Progenitor cell of endocrine pancreas (in vitro differentiated cells): ENCODE measurements at regions not wholly inside any gene's neighbourhood (a gene's known extent, or its start where the extent isn't known, plus 50 kb on each side); places are given as distances from the start of the nearest gene placed in this dataset.

Source experiments
- DNase-seq: peaks from one replicate; pipeline ENCODE4 v3.0.0; 2021; ENCODE audit warnings: low spot score; ENCODE audit not compliant: unreplicated experiment
- H3K27ac Mint-ChIP-seq: 2 replicates; pipeline ENCODE4 v1.8.0; 2021; ENCODE audit warnings: mild to moderate bottlenecking, moderate library complexity, mixed read lengths
- H3K27me3 Mint-ChIP-seq: 2 replicates; pipeline ENCODE4 v1.8.0; 2021; ENCODE audit warnings: mixed read lengths
- H3K36me3 Mint-ChIP-seq: 2 replicates; pipeline ENCODE4 v1.8.0; 2022; ENCODE audit warnings: mixed read lengths; ENCODE audit not compliant: insufficient read depth
- H3K4me1 Mint-ChIP-seq: 2 replicates; pipeline ENCODE4 v1.8.0; 2021; ENCODE audit warnings: low read depth, mixed read lengths
- H3K4me3 Mint-ChIP-seq: 2 replicates; pipeline ENCODE4 v1.8.0; 2021; ENCODE audit warnings: low read depth, mild to moderate bottlenecking, moderate library complexity, mixed read lengths
- H3K9me3 Mint-ChIP-seq: 2 replicates; pipeline ENCODE4 v1.8.0; 2021; ENCODE audit warnings: low read depth, mixed read lengths
- CTCF ChIP-seq: fragments of 200-600 bp; sonication (generic); IDR thresholded peaks from one replicate; pipeline ENCODE4 v1.5.0; 2021; ENCODE audit warnings: antibody characterized with exemption, mild to moderate bottlenecking; ENCODE audit not compliant: unreplicated experiment

- Mint-ChIP-seq H3K4me3 (no peak overlapping the region), H3K36me3 (no peaks in the 10 kb centered on the region), H3K9me3 (no peaks in the 10 kb centered on the region), H3K27ac (no peak overlapping the region), H3K4me1 (no peaks in the 10 kb centered on the region), H3K27me3 (peaks cover 11% of the 10 kb centered on the region)
- no peak for TF ChIP-seq CTCF
- DNase-seq = no peak
Measured at GRCh38 chr14:98513558-98513957, 758.4 kb downstream of the BCL11B start.

GRCh38 chr14:98514016-98514415 lies 758.0 kb downstream of the BCL11B start:
- no peak for TF ChIP-seq CTCF
- Mint-ChIP-seq H3K9me3 (no peaks in the 10 kb centered on the region), H3K4me1 (no peaks in the 10 kb centered on the region), H3K4me3 (no peak overlapping the region), H3K27me3 (peaks cover 11% of the 10 kb centered on the region), H3K27ac (no peak overlapping the region), H3K36me3 (no peaks in the 10 kb centered on the region)
- no peak for DNase-seq

- H3K36me3 Mint-ChIP-seq = no peaks in the 10 kb centered on the region
- peaks cover 4% of the 10 kb centered on the region for H3K27me3 Mint-ChIP-seq
- no peaks in the 10 kb centered on the region for H3K4me1 Mint-ChIP-seq
Measured at GRCh38 chr14:98536256-98536655, 735.7 kb downstream of the BCL11B start.

GRCh38 chr14:98542316-98542715 lies 729.7 kb downstream of the BCL11B start:
- Mint-ChIP-seq H3K27me3 (peaks cover 5% of the 10 kb centered on the region), H3K9me3 (peaks cover 5% of the 10 kb centered on the region), H3K36me3 (no peaks in the 10 kb centered on the region), H3K4me1 (peaks cover 5% of the 10 kb centered on the region), H3K27ac (no peak overlapping the region), H3K4me3 (no peak overlapping the region)
- no peak for DNase-seq
- TF ChIP-seq CTCF = no peak

More at GRCh38 chr14:98536256-98536655, 735.7 kb downstream of the BCL11B start:
- no peak overlapping the region for H3K27ac Mint-ChIP-seq
- no peak overlapping the region for H3K4me3 Mint-ChIP-seq
- peaks cover 12% of the 10 kb centered on the region for H3K9me3 Mint-ChIP-seq
- DNase-seq = no peak
- no peak for TF ChIP-seq CTCF

- TF ChIP-seq CTCF = no peak
- H3K4me1 Mint-ChIP-seq = peaks cover 5% of the 10 kb centered on the region
- no peaks in the 10 kb centered on the region for H3K36me3 Mint-ChIP-seq
- H3K27me3 Mint-ChIP-seq = peaks cover 5% of the 10 kb centered on the region
- H3K4me3 Mint-ChIP-seq = no peak overlapping the region
- DNase-seq = no peak
- no peak overlapping the region for H3K27ac Mint-ChIP-seq
- H3K9me3 Mint-ChIP-seq = peaks cover 5% of the 10 kb centered on the region
Measured at GRCh38 chr14:98543074-98543473, 728.9 kb downstream of the BCL11B start.
